ENCODE measurements at regions not wholly inside any gene's neighbourhood (a gene's known extent, or its start where the extent isn't known, plus 50 kb on each side); places are given as distances from the start of the nearest gene placed in this dataset.

DNA sequence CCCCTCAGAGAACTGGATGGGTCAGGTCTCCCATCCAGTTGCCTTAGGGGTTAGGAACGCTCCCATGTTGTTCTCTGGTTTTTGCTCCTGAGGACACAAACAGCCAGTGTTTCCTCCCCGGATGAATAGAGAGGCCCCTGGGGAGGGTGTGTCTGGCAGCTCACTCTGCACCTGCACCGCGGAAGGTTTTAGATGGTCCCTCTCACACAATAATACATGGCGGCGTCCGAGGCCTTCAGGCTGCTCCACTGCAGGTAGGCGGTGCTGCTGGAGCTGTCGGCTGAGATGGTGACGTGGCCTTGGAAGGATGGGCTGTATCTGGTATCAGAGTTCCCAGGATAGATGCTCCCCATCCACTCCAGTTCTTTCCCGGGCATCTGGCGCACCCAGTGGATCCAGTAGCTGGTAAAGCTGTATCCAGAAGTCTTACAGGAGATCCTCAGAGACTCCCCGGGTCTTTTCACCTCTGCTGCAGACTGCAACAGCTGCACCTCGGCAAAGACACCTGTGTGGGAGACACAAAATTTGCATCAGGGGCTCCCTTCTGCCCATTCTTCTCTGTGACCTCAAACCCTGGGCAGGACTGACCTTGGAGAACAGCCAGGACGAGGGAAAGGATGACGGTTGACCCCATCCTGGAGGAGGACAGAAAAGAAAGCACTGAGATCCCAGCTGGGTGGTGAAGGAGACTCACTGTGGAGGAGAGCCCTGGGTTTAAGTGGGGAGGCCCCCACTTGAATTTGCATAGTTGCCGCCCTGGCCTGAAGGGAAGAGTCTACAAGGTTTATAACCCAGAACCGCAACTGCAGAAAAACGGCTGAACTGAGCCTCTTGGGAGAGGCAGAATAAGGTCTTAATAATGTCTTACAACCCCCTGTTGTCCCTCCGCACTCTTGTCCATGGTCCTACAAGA lies 1324.8 kb downstream of the TMEM121 start:
- no peaks in the 10 kb centered on the region for H3K9me3 Mint-ChIP-seq
- H3K36me3 Mint-ChIP-seq, result no peaks in the 10 kb centered on the region
- peaks cover 9% of the 10 kb centered on the region for H3K4me1 Mint-ChIP-seq
- H3K27me3 Mint-ChIP-seq, result peaks cover 33% of the 10 kb centered on the region
- H3K4me3 Mint-ChIP-seq, result no peak overlapping the region
- no peak for DNase-seq
- CTCF ChIA-PET, result interaction anchor here (0.8 to 1.0 kb wide), 2 partner anchors 21 to 22 kb away, joined by 3 read pairs; no protein-coding TSS in a partner anchor
- no peak overlapping the region for H3K27ac Mint-ChIP-seq

DNA sequence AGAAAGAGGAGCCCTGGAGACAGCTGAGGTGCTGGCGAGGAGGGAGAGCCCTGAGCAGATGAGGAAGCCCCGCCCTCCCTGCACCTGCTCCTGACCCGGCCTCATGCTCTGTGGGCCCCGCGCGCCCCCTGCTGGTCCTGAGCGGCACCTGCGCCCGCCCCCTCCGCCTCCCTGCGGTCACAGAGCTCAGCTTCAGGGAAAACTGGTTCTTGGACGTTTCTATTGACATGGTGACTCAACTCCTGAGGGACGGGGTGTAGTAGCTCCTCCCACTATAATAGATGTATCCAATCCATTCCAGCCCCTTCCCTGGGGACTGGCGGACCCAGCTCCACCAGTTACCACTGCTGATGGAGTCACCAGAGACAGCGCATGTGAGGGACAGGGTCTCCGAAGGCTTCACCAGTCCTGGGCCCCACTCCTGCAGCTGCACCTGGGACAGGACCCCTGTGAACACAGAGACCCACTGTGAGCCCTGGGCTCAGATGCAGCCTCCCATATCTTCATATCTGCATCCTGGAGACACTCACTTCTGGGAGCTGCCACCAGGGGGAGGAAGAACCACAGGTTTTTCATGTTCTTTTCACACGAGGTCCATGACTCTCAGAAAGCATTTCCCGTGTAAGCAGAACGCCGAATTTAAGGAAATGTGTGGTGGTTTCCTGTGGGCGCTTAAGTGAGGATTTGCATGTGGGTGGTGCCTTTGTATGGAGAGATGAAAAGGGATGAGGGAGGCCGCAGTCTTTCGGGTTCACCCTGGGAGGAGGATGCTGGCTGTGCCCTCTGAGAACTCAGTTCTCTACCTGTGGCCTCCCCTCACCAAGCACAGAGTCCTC lies 1346.4 kb downstream of the TMEM121 start:
- CTCF ChIA-PET, result interaction anchor here (0.7 to 5.1 kb wide), 31 partner anchors 8 to 210 kb away, joined by 3 to 79 read pairs (median 4); no protein-coding TSS in a partner anchor
- Mint-ChIP-seq H3K27me3 (peaks cover 65% of the 10 kb centered on the region), H3K4me3 (peak overlapping the region; percentile 31), H3K4me1 (peaks cover 23% of the 10 kb centered on the region), H3K9me3 (no peaks in the 10 kb centered on the region), H3K27ac (no peak overlapping the region), H3K36me3 (no peaks in the 10 kb centered on the region)
- DNase-seq, result peak; percentile 88

DNA sequence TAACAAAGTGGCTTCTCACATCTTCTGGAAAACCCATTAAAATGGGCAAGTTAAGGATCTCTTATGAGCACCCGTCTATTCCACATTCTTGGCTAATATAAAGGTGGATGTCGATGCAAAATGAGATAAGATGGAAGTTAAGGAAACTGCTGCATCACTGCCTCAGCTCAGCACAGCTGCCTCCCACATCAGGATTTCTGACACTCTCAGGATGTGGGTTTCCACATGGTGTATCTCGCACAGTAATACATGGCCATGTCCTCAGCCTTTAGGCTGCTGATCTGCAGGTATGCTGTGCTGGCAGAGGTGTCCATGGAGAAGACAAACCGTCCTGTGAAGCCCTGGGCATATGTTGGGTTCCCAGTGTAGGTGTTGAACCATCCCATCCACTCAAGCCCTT lies 1348.0 kb downstream of the TMEM121 start:
- Mint-ChIP-seq H3K4me3 (no peak overlapping the region), H3K36me3 (no peaks in the 10 kb centered on the region), H3K4me1 (peaks cover 23% of the 10 kb centered on the region), H3K9me3 (no peaks in the 10 kb centered on the region), H3K27ac (no peak overlapping the region), H3K27me3 (peaks cover 68% of the 10 kb centered on the region)
- CTCF ChIA-PET, result interaction anchor here (0.6 to 5.1 kb wide), 10 partner anchors 9 to 1876 kb away, joined by 3 to 79 read pairs (median 6); no protein-coding TSS in a partner anchor
- DNase-seq, result no peak

DNA sequence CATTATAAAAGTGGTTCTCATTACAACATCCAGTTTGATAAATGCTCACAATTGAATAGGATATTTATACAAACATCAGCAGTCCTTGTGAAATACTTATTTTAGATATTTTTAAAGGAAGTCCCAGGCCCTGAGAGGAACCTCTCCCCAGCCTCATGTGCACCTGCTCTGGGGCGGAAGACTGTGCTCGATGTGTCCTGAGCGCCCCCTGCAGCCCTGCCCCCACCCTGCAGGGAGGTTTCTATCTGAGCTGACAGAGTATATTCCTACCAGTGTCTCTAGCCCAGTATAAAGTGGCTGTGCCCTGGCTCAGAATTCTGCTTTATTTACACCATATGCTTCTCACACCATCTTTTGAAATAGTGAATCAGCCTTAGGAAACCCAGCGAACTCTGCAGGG lies 1349.1 kb downstream of the TMEM121 start:
- peak; percentile 63 for DNase-seq
- CTCF ChIA-PET, result interaction anchor here (1.0 to 5.1 kb wide), 6 partner anchors 8 to 55 kb away, joined by 3 to 79 read pairs (median 8); no protein-coding TSS in a partner anchor
- Mint-ChIP-seq H3K36me3 (no peaks in the 10 kb centered on the region), H3K9me3 (no peaks in the 10 kb centered on the region), H3K27me3 (peaks cover 65% of the 10 kb centered on the region), H3K4me3 (no peak overlapping the region), H3K27ac (no peak overlapping the region), H3K4me1 (peaks cover 23% of the 10 kb centered on the region)

DNA sequence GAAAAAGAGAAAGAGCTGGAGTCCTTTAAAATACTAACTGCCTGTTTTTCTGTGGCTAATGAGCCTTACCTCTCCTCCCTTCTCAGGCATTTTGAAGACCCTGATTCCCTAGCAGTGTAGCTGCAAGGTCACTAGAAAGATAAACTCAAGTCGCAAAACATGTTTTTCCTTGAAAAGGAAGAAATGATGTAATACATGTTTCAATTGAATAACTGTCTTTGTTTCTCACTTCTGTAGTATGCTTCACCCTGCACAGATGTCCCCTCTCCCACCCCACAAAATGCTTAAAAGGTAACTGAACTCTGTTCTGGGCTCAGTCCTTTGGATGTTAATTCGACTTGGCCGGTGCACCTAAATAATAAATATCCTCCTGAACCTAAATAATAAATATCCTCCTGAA lies 1350.3 kb downstream of the TMEM121 start:
- H3K36me3 Mint-ChIP-seq, result no peaks in the 10 kb centered on the region
- peaks cover 23% of the 10 kb centered on the region for H3K4me1 Mint-ChIP-seq
- DNase-seq, result no peak
- H3K4me3 Mint-ChIP-seq, result no peak overlapping the region
- no peaks in the 10 kb centered on the region for H3K9me3 Mint-ChIP-seq
- CTCF ChIA-PET, result interaction anchor here (1.4 to 4.9 kb wide), 2 partner anchors 38 to 46 kb away, joined by 4 to 44 read pairs; no protein-coding TSS in a partner anchor
- H3K27me3 Mint-ChIP-seq, result peaks cover 55% of the 10 kb centered on the region
- H3K27ac Mint-ChIP-seq, result no peak overlapping the region

DNA sequence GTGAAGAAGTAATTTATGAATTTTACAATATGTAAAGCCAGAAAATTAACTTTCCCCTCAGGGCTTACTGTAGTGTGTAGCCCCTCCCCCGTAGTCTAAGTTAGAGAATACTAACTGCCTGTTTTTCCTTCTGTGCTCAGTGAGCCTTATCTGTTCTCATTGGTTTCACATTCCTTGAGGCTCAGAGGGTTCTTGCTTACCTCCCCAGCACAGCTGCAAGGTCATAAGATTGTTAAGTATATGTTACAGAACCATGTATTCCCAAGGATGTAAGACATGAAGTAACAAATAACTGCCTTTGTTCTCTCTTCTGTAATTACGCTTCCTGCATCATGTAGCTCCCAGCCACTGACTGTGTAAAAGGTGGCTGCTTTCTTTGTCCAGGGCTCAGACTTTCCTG lies 1351.1 kb downstream of the TMEM121 start:
- H3K4me1 Mint-ChIP-seq, result peaks cover 19% of the 10 kb centered on the region
- H3K36me3 Mint-ChIP-seq, result no peaks in the 10 kb centered on the region
- H3K27me3 Mint-ChIP-seq, result peaks cover 50% of the 10 kb centered on the region
- no peaks in the 10 kb centered on the region for H3K9me3 Mint-ChIP-seq
- no peak overlapping the region for H3K27ac Mint-ChIP-seq
- no peak overlapping the region for H3K4me3 Mint-ChIP-seq
- CTCF ChIA-PET, result interaction anchor here (0.9 to 1.4 kb wide), 2 partner anchors 16 to 47 kb away, joined by 3 to 4 read pairs; no protein-coding TSS in a partner anchor
- no peak for DNase-seq

DNA sequence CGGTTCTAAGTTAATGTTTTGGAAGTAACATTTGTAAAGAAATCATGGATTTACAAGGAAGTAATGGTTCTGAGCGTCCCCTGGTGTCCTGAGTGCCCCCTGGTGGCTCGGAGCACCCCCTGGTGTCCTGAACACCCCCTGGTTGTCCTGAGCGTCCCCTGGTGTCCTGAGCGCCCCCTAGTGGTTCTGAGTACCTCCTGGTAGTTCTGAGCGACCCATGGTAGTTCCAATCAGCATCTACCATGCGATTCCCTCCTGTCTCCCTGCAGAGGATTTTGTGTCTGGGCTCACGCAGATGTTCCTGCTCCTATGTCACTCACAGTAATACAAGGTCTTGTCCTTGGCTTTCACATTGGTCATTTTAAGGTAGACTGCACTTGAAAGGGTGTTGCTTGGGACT lies 1352.9 kb downstream of the TMEM121 start:
- DNase-seq, result peak; percentile 70
- Mint-ChIP-seq H3K36me3 (no peaks in the 10 kb centered on the region), H3K9me3 (peaks cover 2% of the 10 kb centered on the region), H3K4me3 (no peak overlapping the region), H3K27ac (no peak overlapping the region), H3K4me1 (peaks cover 7% of the 10 kb centered on the region), H3K27me3 (peaks cover 42% of the 10 kb centered on the region)
- CTCF ChIA-PET, result interaction anchor here (0.7 to 1.1 kb wide), 3 partner anchors 35 to 38 kb away, joined by 3 to 4 read pairs (median 3); no protein-coding TSS in a partner anchor

DNA sequence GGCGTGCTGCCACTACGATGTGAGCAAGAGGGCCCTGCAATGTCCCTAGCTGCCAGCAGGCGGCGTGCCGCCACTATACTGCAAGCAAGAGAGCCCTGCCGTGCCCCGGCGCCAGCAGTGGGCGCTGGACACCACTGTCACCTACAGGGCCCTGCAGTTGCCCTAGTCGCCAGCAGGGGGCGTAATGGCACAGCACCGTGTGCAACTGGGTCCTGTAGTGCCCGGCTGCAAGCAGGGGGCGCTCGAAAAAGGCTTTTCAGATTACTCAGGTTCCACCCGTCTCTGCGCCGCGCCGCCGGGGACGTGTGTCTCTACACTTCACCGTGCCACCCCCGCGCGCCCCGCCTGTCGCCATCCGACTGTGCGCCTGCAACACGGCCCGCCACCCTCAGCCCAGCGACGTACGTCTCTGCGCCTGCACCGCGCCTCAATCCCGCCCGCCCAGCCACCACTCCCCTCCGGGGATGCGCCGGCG lies 1356.9 kb downstream of the TMEM121 start:
- Mint-ChIP-seq H3K4me3 (no peak overlapping the region), H3K4me1 (no peaks in the 10 kb centered on the region), H3K27me3 (peaks cover 13% of the 10 kb centered on the region), H3K27ac (no peak overlapping the region), H3K36me3 (no peaks in the 10 kb centered on the region), H3K9me3 (peaks cover 2% of the 10 kb centered on the region)
- CTCF ChIA-PET, result interaction anchor here (1.0 kb wide), 1 partner anchor 10 kb away, joined by 7 read pairs; no protein-coding TSS in a partner anchor
- peak; percentile 45 for DNase-seq
